Endodermal cell (in vitro differentiated cells): ENCODE measurements at regions not wholly inside any gene's neighbourhood (a gene's known extent, or its start where the extent isn't known, plus 50 kb on each side); places are given as distances from the start of the nearest gene placed in this dataset.
A peak's percentile ranks its signal among the peaks of the same experiment; 100 is the strongest.

Experiments
- DNase-seq: peaks from one replicate; pipeline ENCODE4 v3.0.0-alpha.2; 2017
- H3K27ac ChIP-seq: 2 replicates; pipeline ENCODE4 v1.5.1; 2013; ENCODE audit warnings: mild to moderate bottlenecking, low read depth, low read length, moderate library complexity
- H3K27me3 ChIP-seq: 2 replicates; pipeline ENCODE4 v1.6.1; 2013; ENCODE audit warnings: mild to moderate bottlenecking, low read length, moderate library complexity; ENCODE audit not compliant: insufficient read depth, control insufficient read depth, poor library complexity, severe bottlenecking
- H3K36me3 ChIP-seq: 2 replicates; pipeline ENCODE4 v1.7.0; 2013; ENCODE audit warnings: mild to moderate bottlenecking, low read length, moderate library complexity; ENCODE audit not compliant: control insufficient read depth, insufficient read depth
- H3K4me1 ChIP-seq: one replicate; pipeline ENCODE4 v1.7.0; 2013; ENCODE audit warnings: low read length; ENCODE audit not compliant: control insufficient read depth, insufficient read depth
- H3K4me3 ChIP-seq: 2 replicates; pipeline ENCODE4 v1.5.1; 2013; ENCODE audit warnings: mild to moderate bottlenecking, low read length, moderate library complexity
- H3K9ac ChIP-seq: 2 replicates; pipeline ENCODE4 v1.6.1; 2013; ENCODE audit warnings: mild to moderate bottlenecking, low read length, moderate library complexity; ENCODE audit not compliant: poor library complexity, severe bottlenecking; ENCODE audit errors: extremely low read depth
- H3K9me3 ChIP-seq: 2 replicates; pipeline ENCODE4 v1.6.1; 2013; ENCODE audit warnings: mild to moderate bottlenecking, low read length, moderate library complexity; ENCODE audit not compliant: control insufficient read depth
- H3K27ac Mint-ChIP-seq: 2 replicates; pipeline ENCODE4 v1.8.0; 2020; ENCODE audit warnings: mixed read lengths
- H3K27me3 Mint-ChIP-seq: 2 replicates; pipeline ENCODE4 v1.8.0; 2021; ENCODE audit warnings: mild to moderate bottlenecking, mixed read lengths; ENCODE audit not compliant: insufficient read depth
- H3K36me3 Mint-ChIP-seq: 2 replicates; pipeline ENCODE4 v1.8.0; 2020; ENCODE audit warnings: low read depth, mixed read lengths
- H3K4me1 Mint-ChIP-seq: 2 replicates; pipeline ENCODE4 v1.8.0; 2020; ENCODE audit warnings: mixed read lengths
- H3K4me3 Mint-ChIP-seq: 2 replicates; pipeline ENCODE4 v1.8.0; 2020; ENCODE audit warnings: mild to moderate bottlenecking, moderate library complexity, mixed read lengths
- H3K9me3 Mint-ChIP-seq: 2 replicates; pipeline ENCODE4 v1.8.0; 2020; ENCODE audit warnings: mild to moderate bottlenecking, mixed read lengths
- CTCF ChIP-seq: fragments of 200-600 bp; sonication (generic); conservative IDR thresholded peaks from 2 replicates; pipeline ENCODE4 v1.5.0; 2021; ENCODE audit warnings: antibody characterized with exemption, mild to moderate bottlenecking
- WGBS, 2 experiments: methylation state at CpG; one replicate each; pipeline versions ENCODE4 v1.1.5 to v1.1.7; 2013; ENCODE audit warnings: missing lambda C conversion rate in 2 of 2, mixed read lengths in 1 of 2; ENCODE audit not compliant: insufficient coverage in 1 of 2, insufficient read length in 1 of 2; 5-methylcytosine and 5-hydroxymethylcytosine counted together

- no peaks in the 10 kb centered on the region for H3K27me3 Mint-ChIP-seq
- 92 to 100% methylated on average over 4 of the region's 4 CpGs for WGBS, 2 experiments
- H3K27ac Mint-ChIP-seq, result no peak overlapping the region
- Histone ChIP-seq H3K4me1 (no peaks in the 10 kb centered on the region), H3K4me3 (no peak overlapping the region), H3K9ac (no peak overlapping the region), H3K36me3 (no peaks in the 10 kb centered on the region), H3K27me3 (no peaks in the 10 kb centered on the region), H3K9me3 (no peaks in the 10 kb centered on the region), H3K27ac (no peak overlapping the region)
- H3K36me3 Mint-ChIP-seq, result no peaks in the 10 kb centered on the region
- H3K4me1 Mint-ChIP-seq, result no peaks in the 10 kb centered on the region
- DNase-seq, result peak; percentile 20
- H3K4me3 Mint-ChIP-seq, result no peak overlapping the region
- no peaks in the 10 kb centered on the region for H3K9me3 Mint-ChIP-seq
- TF ChIP-seq CTCF, result no peak
Measured at GRCh38 chr2:129729646-129730045, 249.8 kb upstream of the RAB6C start.

GRCh38 chr2:129730979-129731378 is 248.5 kb upstream of the RAB6C start:
- WGBS, 2 experiments, result 97 to 100% methylated on average over 4 of the region's 4 CpGs

GRCh38 chr2:129731907-129732629 is 247.4 kb upstream of the RAB6C start:
- H3K27ac Mint-ChIP-seq, result no peak overlapping the region
- Histone ChIP-seq H3K27ac (peak overlapping the region; percentile 45), H3K4me1 (no peaks in the 10 kb centered on the region), H3K9ac (no peak overlapping the region), H3K9me3 (no peaks in the 10 kb centered on the region), H3K4me3 (no peak overlapping the region), H3K27me3 (no peaks in the 10 kb centered on the region), H3K36me3 (no peaks in the 10 kb centered on the region)
- H3K4me1 Mint-ChIP-seq, result no peaks in the 10 kb centered on the region
- H3K9me3 Mint-ChIP-seq, result no peaks in the 10 kb centered on the region
- WGBS, 2 experiments, result 81 to 84% methylated on average over 4 to 6 of the region's 6 CpGs
- H3K4me3 Mint-ChIP-seq, result no peak overlapping the region
- DNase-seq, result peak; percentile 23
- TF ChIP-seq CTCF, result no peak
- no peaks in the 10 kb centered on the region for H3K36me3 Mint-ChIP-seq
- H3K27me3 Mint-ChIP-seq, result no peaks in the 10 kb centered on the region

More at GRCh38 chr2:129730979-129731378, 248.5 kb upstream of the RAB6C start:
- no peaks in the 10 kb centered on the region for H3K27me3 ChIP-seq
- H3K9ac ChIP-seq, result no peak overlapping the region
- H3K9me3 Mint-ChIP-seq, result no peaks in the 10 kb centered on the region
- no peak overlapping the region for H3K4me3 ChIP-seq
- peak; percentile 17 for DNase-seq
- H3K36me3 Mint-ChIP-seq, result no peaks in the 10 kb centered on the region
- no peaks in the 10 kb centered on the region for H3K27me3 Mint-ChIP-seq
- no peak overlapping the region for H3K27ac Mint-ChIP-seq
- H3K27ac ChIP-seq, result no peak overlapping the region
- H3K36me3 ChIP-seq, result no peaks in the 10 kb centered on the region
- no peak overlapping the region for H3K4me3 Mint-ChIP-seq
- no peaks in the 10 kb centered on the region for H3K9me3 ChIP-seq
- H3K4me1 Mint-ChIP-seq, result no peaks in the 10 kb centered on the region
- TF ChIP-seq CTCF, result no peak
- no peaks in the 10 kb centered on the region for H3K4me1 ChIP-seq
